Left colon (tissue), 2 donors: ENCODE measurements at regions not wholly inside any gene's neighbourhood (a gene's known extent, or its start where the extent isn't known, plus 50 kb on each side); places are given as distances from the start of the nearest gene placed in this dataset.

Source experiments
- ATAC-seq: fragments of 200-7000 bp; cut with Tn5 transposase; one replicate; pipeline ENCODE4 v1.9.1; 2020; ENCODE audit warnings: mild to moderate bottlenecking, moderate library complexity
- DNase-seq, 2 donors: peaks; one replicate each; pipeline ENCODE4 v3.0.0-alpha.2; 2020
- intact Hi-C, 2 donors: fragments of 100-400 bp; cut with DNase I in 1 of 2; cut with micrococcal nuclease in 1 of 2; formaldehyde crosslinking; loops; one replicate each; pipeline versions ENCODE4 v1.11.2 to v1.14.0; 2022; cut with DNase I, micrococcal nuclease
- donor health status: DM: no; HTN: no; CAD: no.
- donor health status: DM: yes; HTN: yes; CAD: no.

GRCh38 chr10:118473305-118473960 lies 122.0 kb downstream of the PRLHR start:
- no peak for ATAC-seq
- intact Hi-C loops = no loop called here
- DNase-seq = no peak

GRCh38 chr10:118472415-118473304 lies 122.8 kb downstream of the PRLHR start:
- intact Hi-C loops = no loop called here
- ATAC-seq = no peak
- DNase-seq = no peak

GRCh38 chr10:118471863-118472262 lies 123.6 kb downstream of the PRLHR start:
- no peak for DNase-seq
- ATAC-seq = no peak
- intact Hi-C loops = no loop called here

- no peak for DNase-seq
- intact Hi-C loops = no loop called here
- no peak for ATAC-seq
Measured at GRCh38 chr10:118470470-118470869, 125.0 kb downstream of the PRLHR start.

- DNase-seq (no peak), ATAC-seq (no peak)
- intact Hi-C loops = no loop called here
Measured at GRCh38 chr10:118467200-118467599, 125.1 kb upstream of the FAM204A start.

GRCh38 chr10:118465300-118465874 lies 123.3 kb upstream of the FAM204A start:
- intact Hi-C loops = no loop called here
- no peak for ATAC-seq

GRCh38 chr10:118463740-118464139 lies 121.6 kb upstream of the FAM204A start:
- intact Hi-C loops = no loop called here
- no peak for ATAC-seq

More at GRCh38 chr10:118465300-118465874, 123.3 kb upstream of the FAM204A start:
- no peak for DNase-seq

GRCh38 chr10:118462401-118462800 lies 120.3 kb upstream of the FAM204A start:
- ATAC-seq = no peak
- DNase-seq = no peak
- intact Hi-C loops = no loop called here

More at GRCh38 chr10:118463740-118464139, 121.6 kb upstream of the FAM204A start:
- no peak for DNase-seq

- intact Hi-C loops = no loop called here
- peak; percentile 52 to 69 for DNase-seq
- ATAC-seq = peak; percentile 82
Measured at GRCh38 chr10:118459642-118460193, 117.6 kb upstream of the FAM204A start.

GRCh38 chr10:118458957-118459641 lies 117.0 kb upstream of the FAM204A start:
- peak; percentile 53 for ATAC-seq
- intact Hi-C loops = no loop called here
- DNase-seq = no peak

- DNase-seq = no peak
Measured at GRCh38 chr10:118457824-118458428, 115.8 kb upstream of the FAM204A start.

GRCh38 chr10:118455181-118455695 lies 113.1 kb upstream of the FAM204A start:
- no peak for DNase-seq
- ATAC-seq = no peak
- intact Hi-C loops = no loop called here

More at GRCh38 chr10:118457824-118458428, 115.8 kb upstream of the FAM204A start:
- intact Hi-C loops = no loop called here
- peak; percentile 84 for ATAC-seq

GRCh38 chr10:118454211-118454610 lies 112.1 kb upstream of the FAM204A start:
- intact Hi-C loops = no loop called here
- ATAC-seq = no peak
- no peak for DNase-seq

GRCh38 chr10:118452098-118452497 lies 110.0 kb upstream of the FAM204A start:
- ATAC-seq = no peak
- DNase-seq = no peak
- intact Hi-C loops = no loop called here

- DNase-seq (no peak), ATAC-seq (no peak)
- intact Hi-C loops = no loop called here
Measured at GRCh38 chr10:118449521-118449920, 107.4 kb upstream of the FAM204A start.

- intact Hi-C loops = no loop called here
- DNase-seq (no peak), ATAC-seq (no peak)
Measured at GRCh38 chr10:118448744-118449143, 106.6 kb upstream of the FAM204A start.

GRCh38 chr10:118447478-118448270 lies 105.5 kb upstream of the FAM204A start:
- intact Hi-C loops = no loop called here
- ATAC-seq (peak; percentile 93), DNase-seq (peak; percentile 67 to 72)

- intact Hi-C loops = no loop called here
- DNase-seq = no peak
- ATAC-seq = no peak
Measured at GRCh38 chr10:118445535-118445934, 103.4 kb upstream of the FAM204A start.
